ENCODE measurements at regions not wholly inside any gene's neighbourhood (a gene's known extent, or its start where the extent isn't known, plus 50 kb on each side); places are given as distances from the start of the nearest gene placed in this dataset.

- CTCF ChIA-PET, result no interaction called here
- peaks cover 0 to 6% of the 10 kb centered on the region in 2 experiments; a peak in 2 of 4 replicates for H3K4me1 ChIP-seq (ENCODE audit: control insufficient read depth in 1 of 2, insufficient read depth in 2 of 2, low read depth in 1 of 2, low read length in 1 of 2)
- no peak overlapping the region for H3K9ac ChIP-seq
- no peaks in the 10 kb centered on the region for H3K79me2 ChIP-seq (ENCODE audit: insufficient read depth)
- no peaks in the 10 kb centered on the region for H3K9me2 ChIP-seq
- H3F3A ChIP-seq (replicated peaks; ENCODE audit: insufficient read depth), result peaks cover 3% of the 10 kb centered on the region
- no peaks in the 10 kb centered on the region for H4K20me1 ChIP-seq (ENCODE audit: insufficient read depth)
- no peak overlapping the region for H3K4me2 ChIP-seq
- no peak for DNase-seq
- H3K36me3 ChIP-seq (replicated peaks in 1 of 2; ENCODE audit: control insufficient read depth in 1 of 2, insufficient read depth in 2 of 2, low read length in 1 of 2), result no peaks in the 10 kb centered on the region
- TF ChIP-seq EP300 (IDR thresholded peaks at IDR 0.05; ENCODE audit: borderline replicate concordance in 1 of 2, low read depth in 1 of 2, low read length in 1 of 2) (no peak), SMC3 (IDR thresholded peaks at IDR 0.05; ENCODE audit: low read depth, low read length) (no peak), CHD2 (IDR thresholded peaks at IDR 0.05; ENCODE audit: low read length, partially characterized antibody) (no peak), ELF1 (IDR thresholded peaks at IDR 0.05) (no peak), TAF1 (IDR thresholded peaks at IDR 0.05; ENCODE audit: borderline replicate concordance, low read depth, low read length) (no peak), RAD21 (IDR thresholded peaks at IDR 0.05; ENCODE audit: low read length) (no peak), RFX5 (IDR thresholded peaks at IDR 0.05; ENCODE audit: low read length) (no peak), GABPA (IDR thresholded peaks at IDR 0.05; ENCODE audit: low read depth) (no peak), IRF3 (IDR thresholded peaks at IDR 0.05; ENCODE audit: low read depth, low read length) (no peak), PBX3 (IDR thresholded peaks at IDR 0.05) (no peak), NFIC (IDR thresholded peaks at IDR 0.05; ENCODE audit: borderline replicate concordance) (no peak), MAX (IDR thresholded peaks at IDR 0.05; ENCODE audit: low read depth) (no peak), FOXJ3 (CRISPR knock-in tag; IDR thresholded peaks at IDR 0.05) (no peak), MXI1 (IDR thresholded peaks at IDR 0.05; ENCODE audit: low read depth, low read length) (no peak), SIN3A (IDR thresholded peaks at IDR 0.05; ENCODE audit: borderline replicate concordance, low read depth, low read length) (no peak), FOXM1 (IDR thresholded peaks at IDR 0.05; ENCODE audit: low read depth) (no peak), RXRA (IDR thresholded peaks at IDR 0.05; ENCODE audit: borderline replicate concordance, low read depth) (no peak), TEAD4 (IDR thresholded peaks at IDR 0.05; ENCODE audit: borderline replicate concordance, insufficient read depth) (no peak)
- 71% methylated on average over 3 of the region's 3 CpGs for WGBS (ENCODE audit: low lambda C conversion rate)
- POLR2A ChIA-PET, result no interaction called here
- no peak overlapping the region for H3K4me3 ChIP-seq (ENCODE audit: low read depth in 2 of 2, low read length in 1 of 2)
- H2AFZ ChIP-seq (ENCODE audit: low read depth), result no peak overlapping the region
- H3K9me3 ChIP-seq, result peaks cover 11% of the 10 kb centered on the region
- H3K27me3 ChIP-seq (ENCODE audit: insufficient read depth), result no peaks in the 10 kb centered on the region
- H3K27ac ChIP-seq (ENCODE audit: low read depth in 2 of 2, low read length in 1 of 2), result no peak overlapping the region
These were observed 71.1 kb upstream of the IRF2BP2 start for GRCh38 chr1:234681065-234681464.

Data from SK-N-SH (cell line).